ENCODE measurements at regions not wholly inside any gene's neighbourhood (a gene's known extent, or its start where the extent isn't known, plus 50 kb on each side); places are given as distances from the start of the nearest gene placed in this dataset.

DNA sequence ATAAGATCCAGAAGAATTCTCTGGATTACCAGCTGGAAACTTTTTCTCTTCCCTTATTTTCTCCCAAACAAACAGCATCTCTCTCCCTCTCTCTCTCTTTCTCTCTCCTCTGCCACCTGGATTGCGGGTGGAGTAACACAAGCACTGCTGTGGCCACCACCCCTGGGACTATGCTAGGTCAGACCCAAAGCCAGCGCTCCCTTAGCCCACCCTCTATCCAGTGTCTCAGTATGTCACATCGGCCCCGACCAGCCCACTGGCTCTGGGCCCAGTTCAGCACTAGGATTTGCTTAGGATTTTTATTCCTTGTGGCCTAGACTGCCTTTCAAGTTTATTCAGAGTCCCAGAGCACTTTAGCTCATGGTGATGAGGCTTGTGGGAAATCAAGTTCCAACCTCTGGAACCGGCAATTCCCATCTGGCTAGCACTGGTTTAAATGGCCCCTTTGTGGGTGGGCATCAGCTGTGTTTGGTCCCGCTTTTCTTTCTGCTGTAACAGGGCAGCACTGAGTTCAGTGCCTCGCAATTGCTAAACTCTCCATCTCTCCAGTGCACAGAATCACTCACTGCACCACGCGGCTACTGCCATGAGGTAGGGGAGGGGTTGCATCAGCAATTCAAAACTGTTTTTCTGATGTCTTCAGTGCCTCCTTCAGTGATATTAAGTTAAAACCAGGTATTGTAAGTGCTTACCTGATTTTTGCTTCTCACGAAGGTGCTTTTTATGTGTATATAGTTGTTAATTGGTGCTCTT is 1623.1 kb downstream of the SLITRK5 start:
- Histone ChIP-seq H3K9me3 (ENCODE audit: control insufficient read depth, insufficient read depth, low read depth, low read length) (no peaks in the 10 kb centered on the region), H3K27ac (ENCODE audit: extremely low read depth, low read depth, low read length) (no peak overlapping the region), H3K4me1 (ENCODE audit: control insufficient read depth, insufficient read depth, low read length) (no peaks in the 10 kb centered on the region), H3K36me3 (ENCODE audit: control insufficient read depth in 2 of 2, insufficient read depth in 1 of 2, low read length in 2 of 2) (no peaks in the 10 kb centered on the region), H3K4me3 (ENCODE audit: low read depth, low read length) (no peak overlapping the region)
- ChIA-PET POLR2A (no interaction called here), CTCF (no interaction called here)
- no peak for TF ChIP-seq ZNF677 (tag by site-specific recombination; IDR thresholded peaks at IDR 0.05)
- TF ChIP-seq, protein P1, sequence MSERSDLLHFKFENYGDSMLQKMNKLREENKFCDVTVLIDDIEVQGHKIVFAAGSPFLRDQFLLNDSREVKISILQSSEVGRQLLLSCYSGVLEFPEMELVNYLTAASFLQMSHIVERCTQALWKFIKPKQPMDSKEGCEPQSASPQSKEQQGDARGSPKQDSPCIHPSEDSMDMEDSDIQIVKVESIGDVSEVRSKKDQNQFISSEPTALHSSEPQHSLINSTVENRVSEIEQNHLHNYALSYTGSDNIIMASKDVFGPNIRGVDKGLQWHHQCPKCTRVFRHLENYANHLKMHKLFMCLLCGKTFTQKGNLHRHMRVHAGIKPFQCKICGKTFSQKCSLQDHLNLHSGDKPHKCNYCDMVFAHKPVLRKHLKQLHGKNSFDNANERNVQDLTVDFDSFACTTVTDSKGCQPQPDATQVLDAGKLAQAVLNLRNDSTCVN (tag by site-specific recombination; optimal IDR thresholded peaks at IDR 0.05) = no peak

DNA sequence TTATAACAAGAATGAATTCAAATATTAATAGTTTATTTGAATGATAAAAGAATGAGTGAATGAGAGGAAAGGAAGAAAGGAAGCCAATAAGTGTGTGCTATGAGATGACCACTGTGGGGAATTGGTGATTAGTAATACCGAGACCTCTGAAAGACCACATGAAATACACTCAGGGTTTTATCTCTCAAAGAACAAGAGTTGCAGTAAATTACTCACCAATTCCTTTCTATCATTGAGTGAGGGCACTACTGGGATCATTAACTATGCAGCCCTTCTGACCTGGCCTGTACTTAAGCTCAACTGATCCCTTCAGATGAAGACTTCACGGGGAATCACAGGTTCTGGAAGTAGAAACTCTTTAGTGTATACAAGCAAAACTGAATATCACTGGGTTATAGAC is 1636.1 kb downstream of the SLITRK5 start:
- no peaks in the 10 kb centered on the region for H3K36me3 ChIP-seq (ENCODE audit: control insufficient read depth in 2 of 2, insufficient read depth in 1 of 2, low read length in 2 of 2)
- no peak for TF ChIP-seq FEZF1 (tag by site-specific recombination; IDR thresholded peaks at IDR 0.05)
- TF ChIP-seq, protein P2, sequence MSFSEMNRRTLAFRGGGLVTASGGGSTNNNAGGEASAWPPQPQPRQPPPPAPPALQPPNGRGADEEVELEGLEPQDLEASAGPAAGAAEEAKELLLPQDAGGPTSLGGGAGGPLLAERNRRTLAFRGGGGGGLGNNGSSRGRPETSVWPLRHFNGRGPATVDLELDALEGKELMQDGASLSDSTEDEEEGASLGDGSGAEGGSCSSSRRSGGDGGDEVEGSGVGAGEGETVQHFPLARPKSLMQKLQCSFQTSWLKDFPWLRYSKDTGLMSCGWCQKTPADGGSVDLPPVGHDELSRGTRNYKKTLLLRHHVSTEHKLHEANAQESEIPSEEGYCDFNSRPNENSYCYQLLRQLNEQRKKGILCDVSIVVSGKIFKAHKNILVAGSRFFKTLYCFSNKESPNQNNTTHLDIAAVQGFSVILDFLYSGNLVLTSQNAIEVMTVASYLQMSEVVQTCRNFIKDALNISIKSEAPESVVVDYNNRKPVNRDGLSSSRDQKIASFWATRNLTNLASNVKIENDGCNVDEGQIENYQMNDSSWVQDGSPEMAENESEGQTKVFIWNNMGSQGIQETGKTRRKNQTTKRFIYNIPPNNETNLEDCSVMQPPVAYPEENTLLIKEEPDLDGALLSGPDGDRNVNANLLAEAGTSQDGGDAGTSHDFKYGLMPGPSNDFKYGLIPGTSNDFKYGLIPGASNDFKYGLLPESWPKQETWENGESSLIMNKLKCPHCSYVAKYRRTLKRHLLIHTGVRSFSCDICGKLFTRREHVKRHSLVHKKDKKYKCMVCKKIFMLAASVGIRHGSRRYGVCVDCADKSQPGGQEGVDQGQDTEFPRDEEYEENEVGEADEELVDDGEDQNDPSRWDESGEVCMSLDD (tag by site-specific recombination; IDR thresholded peaks at IDR 0.05) = no peak
- TF ChIP-seq, protein P3, sequence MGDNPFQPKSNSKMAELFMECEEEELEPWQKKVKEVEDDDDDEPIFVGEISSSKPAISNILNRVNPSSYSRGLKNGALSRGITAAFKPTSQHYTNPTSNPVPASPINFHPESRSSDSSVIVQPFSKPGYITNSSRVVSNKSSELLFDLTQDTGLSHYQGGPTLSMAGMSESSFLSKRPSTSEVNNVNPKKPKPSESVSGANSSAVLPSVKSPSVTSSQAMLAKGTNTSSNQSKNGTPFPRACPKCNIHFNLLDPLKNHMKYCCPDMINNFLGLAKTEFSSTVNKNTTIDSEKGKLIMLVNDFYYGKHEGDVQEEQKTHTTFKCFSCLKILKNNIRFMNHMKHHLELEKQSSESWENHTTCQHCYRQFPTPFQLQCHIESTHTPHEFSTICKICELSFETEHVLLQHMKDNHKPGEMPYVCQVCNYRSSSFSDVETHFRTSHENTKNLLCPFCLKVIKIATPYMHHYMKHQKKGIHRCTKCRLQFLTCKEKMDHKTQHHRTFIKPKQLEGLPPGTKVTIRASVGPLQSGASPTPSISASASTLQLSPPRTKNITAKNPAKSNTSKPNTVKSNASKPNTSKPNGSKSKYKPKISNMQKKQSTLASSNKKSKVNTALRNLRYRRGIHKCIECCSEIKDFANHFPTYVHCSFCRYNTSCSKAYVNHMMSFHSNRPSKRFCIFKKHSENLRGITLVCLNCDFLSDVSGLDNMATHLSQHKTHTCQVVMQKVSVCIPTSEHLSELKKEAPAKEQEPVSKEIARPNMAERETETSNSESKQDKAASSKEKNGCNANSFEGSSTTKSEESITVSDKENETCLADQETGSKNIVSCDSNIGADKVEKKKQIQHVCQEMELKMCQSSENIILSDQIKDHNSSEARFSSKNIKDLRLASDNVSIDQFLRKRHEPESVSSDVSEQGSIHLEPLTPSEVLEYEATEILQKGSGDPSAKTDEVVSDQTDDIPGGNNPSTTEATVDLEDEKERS (tag by site-specific recombination; IDR thresholded peaks at IDR 0.05) = no peak
- TF ChIP-seq ZBTB48 (tag by site-specific recombination; IDR thresholded peaks at IDR 0.05) = no peak
- no peak for TF ChIP-seq ZBTB17 (tag by site-specific recombination; IDR thresholded peaks at IDR 0.05)
- H3K4me3 ChIP-seq (ENCODE audit: low read depth, low read length) = no peak overlapping the region
- H3K9me3 ChIP-seq (ENCODE audit: control insufficient read depth, insufficient read depth, low read depth, low read length) = no peaks in the 10 kb centered on the region
- H3K27ac ChIP-seq (ENCODE audit: extremely low read depth, low read depth, low read length) = no peak overlapping the region
- CTCF ChIA-PET = interaction anchor here (0.6 kb wide), 1 partner anchor 81 kb away, joined by 3 read pairs; no protein-coding TSS in a partner anchor
- no peaks in the 10 kb centered on the region for H3K4me1 ChIP-seq (ENCODE audit: control insufficient read depth, insufficient read depth, low read length)
- POLR2A ChIA-PET = no interaction called here

- POLR2A ChIA-PET = no interaction called here
- no peak for TF ChIP-seq ZNF202 (tag by site-specific recombination; IDR thresholded peaks at IDR 0.05; ENCODE audit: borderline replicate concordance)
- TF ChIP-seq ZNF23 (tag by site-specific recombination; IDR thresholded peaks at IDR 0.05; ENCODE audit: borderline replicate concordance) = no peak
- TF ChIP-seq GLI2 (tag by site-specific recombination; IDR thresholded peaks at IDR 0.05; ENCODE audit: borderline replicate concordance, low read depth) = no peak
- no peak for TF ChIP-seq ZBTB44 (tag by site-specific recombination; IDR thresholded peaks at IDR 0.05)
- TF ChIP-seq KLF16 (tag by site-specific recombination; IDR thresholded peaks at IDR 0.05) = no peak
- no peak for TF ChIP-seq ZNF140 (tag by site-specific recombination; IDR thresholded peaks at IDR 0.05)
- TF ChIP-seq ZNF37A (tag by site-specific recombination; IDR thresholded peaks at IDR 0.05) = no peak
- TF ChIP-seq ZNF624 (tag by site-specific recombination; IDR thresholded peaks at IDR 0.05) = no peak
- TF ChIP-seq ZNF639 (tag by site-specific recombination; IDR thresholded peaks at IDR 0.05) = no peak
Observed at GRCh38 chr13:89310943-89311672, 1639.9 kb downstream of the SLITRK5 start.

More at GRCh38 chr13:89310943-89311672, 1639.9 kb downstream of the SLITRK5 start:
- Histone ChIP-seq H3K9me3 (ENCODE audit: control insufficient read depth, insufficient read depth, low read depth, low read length) (no peaks in the 10 kb centered on the region), H3K27ac (ENCODE audit: extremely low read depth, low read depth, low read length) (no peak overlapping the region), H3K4me3 (ENCODE audit: low read depth, low read length) (no peak overlapping the region), H3K36me3 (ENCODE audit: control insufficient read depth in 2 of 2, insufficient read depth in 1 of 2, low read length in 2 of 2) (no peaks in the 10 kb centered on the region), H3K4me1 (ENCODE audit: control insufficient read depth, insufficient read depth, low read length) (no peaks in the 10 kb centered on the region)
- CTCF ChIA-PET = no interaction called here

Data from HEK293 (cell line).